GM12892 (cell line): ENCODE measurements at regions not wholly inside any gene's neighbourhood (a gene's known extent, or its start where the extent isn't known, plus 50 kb on each side); places are given as distances from the start of the nearest gene placed in this dataset.

ENCODE experiments used
- DNase-seq: peaks from one replicate; pipeline ENCODE4 v3.0.0; 2011; ENCODE audit not compliant: insufficient read length
- FAIRE-seq: peaks from 2 replicates; lab custom pipeline; 2011; peaks lifted over from hg19 to GRCh38; lab: Jason Lieb, UNC
- POLR2A ChIP-seq: IDR thresholded peaks from 2 replicates; pipeline ENCODE4 v1.6.1; 2011; ENCODE audit warnings: low read depth, low read length, control low read depth
- POLR2AphosphoS5 ChIP-seq: IDR thresholded peaks from 2 replicates; pipeline ENCODE4 v1.6.1; 2011; ENCODE audit warnings: low read depth, low read length, control low read depth
- TAF1 ChIP-seq: IDR thresholded peaks from 2 replicates; pipeline ENCODE4 v1.6.1; 2011; ENCODE audit warnings: low read depth, mild to moderate bottlenecking, control low read depth, low read length, borderline replicate concordance

- DNase-seq (no peak), FAIRE-seq (no peak)
- TF ChIP-seq POLR2AphosphoS5 (no peak), TAF1 (no peak), POLR2A (no peak)
These were observed 172.6 kb upstream of the PDZRN3 start for GRCh38 chr3:73797311-73797710.

- TF ChIP-seq POLR2A (no peak), POLR2AphosphoS5 (no peak), TAF1 (no peak)
- DNase-seq (no peak), FAIRE-seq (no peak)
These were observed 171.6 kb upstream of the PDZRN3 start for GRCh38 chr3:73796382-73796781.

GRCh38 chr3:73791356-73791755, 166.6 kb upstream of the PDZRN3 start:
- DNase-seq (no peak), FAIRE-seq (no peak)
- TF ChIP-seq POLR2A (no peak), POLR2AphosphoS5 (no peak), TAF1 (no peak)

- FAIRE-seq, result no peak
- TF ChIP-seq POLR2AphosphoS5 (no peak), POLR2A (no peak), TAF1 (no peak)
- DNase-seq, result no peak
These were observed 165.2 kb upstream of the PDZRN3 start for GRCh38 chr3:73789825-73790444.

- TF ChIP-seq POLR2AphosphoS5 (no peak), POLR2A (no peak), TAF1 (no peak)
- DNase-seq, result no peak
- no peak for FAIRE-seq
These were observed 162.9 kb upstream of the PDZRN3 start for GRCh38 chr3:73787620-73788019.

- DNase-seq (no peak), FAIRE-seq (no peak)
- no peak for TF ChIP-seq POLR2AphosphoS5
These were observed 162.3 kb upstream of the PDZRN3 start for GRCh38 chr3:73786998-73787397.

GRCh38 chr3:73786321-73786807, 161.6 kb upstream of the PDZRN3 start:
- FAIRE-seq (no peak), DNase-seq (no peak)
- TF ChIP-seq TAF1 (no peak), POLR2AphosphoS5 (no peak)

GRCh38 chr3:73784686-73785392, 160.1 kb upstream of the PDZRN3 start:
- no peak for DNase-seq
- FAIRE-seq, result no peak
- TF ChIP-seq POLR2A, result no peak
- no peak for TF ChIP-seq POLR2AphosphoS5
- TF ChIP-seq TAF1, result no peak

- DNase-seq (no peak), FAIRE-seq (no peak)
- no peak for TF ChIP-seq TAF1
These were observed 159.1 kb upstream of the PDZRN3 start for GRCh38 chr3:73783811-73784210.

- FAIRE-seq (no peak), DNase-seq (no peak)
- TF ChIP-seq TAF1 (no peak), POLR2A (no peak), POLR2AphosphoS5 (no peak)
These were observed 156.8 kb upstream of the PDZRN3 start for GRCh38 chr3:73781541-73781940.

- TF ChIP-seq POLR2A, result no peak
- no peak for TF ChIP-seq TAF1
- TF ChIP-seq POLR2AphosphoS5, result no peak
- no peak for DNase-seq
- no peak for FAIRE-seq
These were observed 149.9 kb upstream of the PDZRN3 start for GRCh38 chr3:73774645-73775044.

- TF ChIP-seq POLR2A, result no peak
- no peak for TF ChIP-seq POLR2AphosphoS5
- FAIRE-seq, result no peak
- DNase-seq, result no peak
These were observed 148.5 kb upstream of the PDZRN3 start for GRCh38 chr3:73773233-73773632.
